RCC 7860 (cell line): ENCODE measurements at regions not wholly inside any gene's neighbourhood (a gene's known extent, or its start where the extent isn't known, plus 50 kb on each side); places are given as distances from the start of the nearest gene placed in this dataset.
"Not testable (repeated sequence)": the region's sequence is repeated elsewhere in the genome, so short reads cannot be mapped to it uniquely, and the experiment has no call there.

ENCODE experiments used
- DNase-seq: peaks from one replicate; pipeline ENCODE4 v3.0.0-alpha.2; 2015; ENCODE audit warnings: low spot score
- FAIRE-seq: peaks from 2 replicates; lab custom pipeline; 2012; peaks lifted over from hg19 to GRCh38; lab: Jason Lieb, UNC

DNA sequence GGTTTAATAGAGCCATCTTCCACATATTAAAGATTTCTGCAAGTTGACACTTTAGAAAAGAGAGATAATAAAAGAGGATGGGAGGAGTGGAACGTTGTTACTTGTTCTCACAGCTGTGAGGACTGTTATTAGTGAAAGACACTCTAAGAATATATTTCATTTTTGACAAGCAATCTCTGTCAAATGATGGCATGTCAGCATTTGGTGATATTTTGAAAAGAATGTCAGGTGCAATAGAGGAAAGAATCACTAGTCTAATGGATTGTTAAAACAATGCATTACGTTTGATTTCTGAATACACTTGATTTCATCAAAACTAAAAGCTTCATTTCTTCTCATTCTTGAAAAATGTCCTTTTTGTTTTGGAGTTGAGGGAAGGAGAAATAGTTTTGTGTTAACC lies 853.4 kb downstream of the PLA2G4A start:
- FAIRE-seq = no peak

DNA sequence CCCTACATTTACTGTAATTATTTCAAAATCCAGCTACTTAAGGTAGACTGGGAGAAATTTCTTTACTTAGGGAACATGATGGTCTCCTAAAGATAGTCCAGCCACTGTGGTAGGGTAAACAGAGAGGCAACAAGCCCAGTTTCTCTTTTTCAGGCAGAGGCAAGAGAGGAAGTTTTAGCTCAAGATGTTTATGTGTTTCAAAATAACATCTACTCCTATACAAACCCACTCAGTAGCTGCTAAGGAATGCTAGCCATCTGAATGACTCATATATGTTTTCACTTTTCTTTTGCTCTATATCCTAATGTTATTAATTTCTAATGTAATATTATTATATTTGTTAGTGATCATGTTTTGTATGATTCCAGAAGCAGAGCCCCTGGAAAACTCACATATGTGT lies 856.6 kb downstream of the PLA2G4A start:
- no peak for DNase-seq
- FAIRE-seq = no peak

More for the DNA sequence above, 853.4 kb downstream of the PLA2G4A start:
- DNase-seq = no peak

DNA sequence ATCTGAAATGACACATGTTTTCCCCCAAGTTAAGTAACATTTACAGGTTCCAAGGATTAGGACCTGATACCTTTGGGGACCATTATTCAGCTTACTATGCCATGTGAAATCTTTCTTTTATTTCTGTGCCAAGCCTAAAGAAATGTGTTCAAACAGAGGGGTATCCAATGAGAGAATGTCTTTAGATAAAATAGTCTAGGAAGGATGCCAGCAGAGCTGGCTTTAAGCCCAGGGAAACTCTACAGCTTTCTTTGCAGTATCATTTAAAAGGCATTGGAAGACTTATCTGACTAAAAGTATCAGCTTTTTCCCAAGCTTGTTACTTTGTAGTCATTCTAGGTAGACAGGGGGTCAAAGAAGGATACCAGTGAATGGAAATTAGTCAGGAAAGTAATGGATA lies 860.4 kb downstream of the PLA2G4A start:
- FAIRE-seq (no peak), DNase-seq (no peak)

DNA sequence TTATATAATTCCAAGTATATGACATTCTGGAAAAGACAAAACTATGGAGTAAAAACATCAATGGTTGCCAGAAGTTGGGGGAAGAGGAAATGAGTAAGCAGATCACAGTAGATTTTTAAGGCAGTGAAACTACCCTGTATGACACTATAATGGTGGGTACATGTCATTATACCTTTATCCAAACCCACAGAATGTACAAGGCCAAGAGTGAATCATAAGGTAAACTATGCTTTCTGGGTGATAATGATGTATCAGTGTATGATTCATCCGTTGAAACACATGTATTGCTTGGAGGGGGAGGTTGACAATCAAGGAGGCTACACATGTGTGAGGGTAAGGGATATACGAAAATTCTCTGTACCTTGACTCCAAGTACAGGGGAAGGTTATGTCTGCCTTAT lies 862.7 kb downstream of the PLA2G4A start:
- peak; percentile 97 for FAIRE-seq
- peak; percentile 95 for DNase-seq

DNA sequence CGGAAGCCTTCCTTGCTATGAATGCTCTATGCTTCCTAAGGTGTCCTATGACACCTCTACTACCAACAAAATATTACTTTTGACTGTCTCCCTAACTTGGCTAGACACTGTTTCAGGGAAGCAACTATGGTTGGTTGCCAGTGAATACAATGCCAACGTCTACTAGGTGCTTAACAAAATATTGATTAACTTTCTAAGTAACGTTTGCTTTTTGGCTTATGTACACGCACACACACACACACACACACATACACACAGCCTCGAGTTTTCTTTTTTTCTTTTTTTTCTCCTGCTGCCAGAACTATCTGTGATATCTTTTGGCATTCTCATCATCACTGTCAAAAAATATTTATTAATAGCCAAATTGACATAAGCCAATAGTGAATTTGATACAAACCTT lies 864.0 kb downstream of the PLA2G4A start:
- no peak for FAIRE-seq
- DNase-seq = no peak

DNA sequence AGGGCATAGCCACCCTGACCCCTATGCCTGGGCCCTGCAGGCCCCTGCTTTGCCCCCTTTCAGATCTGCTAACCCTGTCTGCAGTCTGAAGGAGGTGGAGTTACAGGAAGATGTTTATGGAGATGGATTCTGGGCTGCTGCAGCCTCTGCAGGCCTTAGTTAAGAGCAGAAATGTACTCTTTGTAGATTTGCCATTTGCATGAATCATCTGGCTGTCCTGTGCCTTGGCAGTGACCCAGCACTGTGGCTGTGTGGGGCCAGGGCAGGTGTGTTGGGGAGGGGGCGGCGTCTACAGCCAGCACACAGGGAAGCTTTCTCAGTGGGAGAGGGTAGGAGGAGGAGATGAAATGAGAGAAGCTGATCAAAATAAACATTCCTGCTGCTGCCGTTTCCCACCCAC lies 867.3 kb downstream of the PLA2G4A start:
- DNase-seq (peak; percentile 11), FAIRE-seq (no peak)

DNA sequence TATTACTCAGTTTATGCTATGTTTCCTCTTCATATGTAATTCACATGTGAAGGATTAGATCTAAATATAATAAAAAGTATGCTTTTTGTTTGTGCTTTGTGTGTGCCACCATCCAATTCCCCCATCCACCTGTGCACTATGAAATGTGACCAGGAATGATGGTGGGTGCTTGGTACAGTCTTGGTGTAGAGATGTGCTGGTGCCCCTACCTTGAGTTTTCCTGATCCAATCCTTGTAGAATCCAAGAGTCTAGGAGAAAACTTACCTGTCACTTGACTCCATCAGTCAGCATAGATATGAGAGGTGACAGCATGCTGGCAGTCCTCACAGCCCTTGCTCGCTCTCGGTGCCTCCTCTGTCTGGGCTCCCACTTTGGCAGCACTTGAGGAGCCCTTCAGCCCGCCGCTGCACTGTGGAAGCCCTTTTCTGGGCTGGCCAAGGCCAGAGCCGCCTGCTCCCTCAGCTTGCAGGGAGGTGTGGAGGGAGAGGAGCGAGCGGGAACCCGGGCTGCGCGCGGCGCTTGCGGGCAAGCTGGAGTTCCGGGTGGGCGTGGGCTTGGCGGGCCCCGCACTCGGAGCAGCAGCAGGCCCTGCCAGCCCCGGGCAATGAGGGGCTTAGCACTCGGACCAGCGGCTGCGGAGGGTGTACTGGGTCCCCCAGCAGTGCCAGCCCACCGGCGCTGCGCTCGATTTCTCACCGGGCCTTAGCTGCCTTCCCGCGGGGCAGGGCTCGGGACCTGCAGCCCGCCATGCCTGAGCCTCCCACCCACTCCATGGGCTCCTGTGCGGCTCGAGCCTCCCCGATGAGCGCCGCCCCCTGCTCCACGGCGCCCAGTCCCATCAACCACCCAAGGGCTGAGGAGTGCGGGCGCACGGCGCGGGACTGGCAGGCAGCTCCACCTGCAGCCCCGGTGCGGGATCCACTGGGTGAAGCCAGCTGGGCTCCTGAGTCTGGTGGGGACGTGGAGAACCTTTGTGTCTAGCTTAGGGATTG lies 874.7 kb downstream of the PLA2G4A start:
- not testable (repeated sequence) for FAIRE-seq, DNase-seq

DNA sequence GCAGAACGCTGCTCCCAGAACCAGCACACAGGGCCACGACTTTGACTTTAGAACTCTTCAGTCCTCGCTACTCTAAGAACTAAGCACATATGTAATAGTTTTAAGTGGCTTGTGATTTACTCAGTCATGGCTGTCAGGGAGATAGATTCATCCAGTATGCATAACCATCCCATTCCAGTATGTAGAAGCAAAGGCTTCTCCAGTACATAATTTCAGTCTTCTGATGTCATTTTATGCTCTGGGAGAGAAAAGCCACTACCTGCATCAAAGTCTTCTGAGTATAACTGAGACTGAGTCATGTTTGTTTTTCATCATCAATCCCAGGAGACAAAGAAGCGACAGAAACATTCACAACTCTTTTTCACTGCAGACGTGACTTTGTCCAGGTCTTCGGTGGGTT lies 885.7 kb downstream of the PLA2G4A start:
- no peak for FAIRE-seq
- DNase-seq = no peak

DNA sequence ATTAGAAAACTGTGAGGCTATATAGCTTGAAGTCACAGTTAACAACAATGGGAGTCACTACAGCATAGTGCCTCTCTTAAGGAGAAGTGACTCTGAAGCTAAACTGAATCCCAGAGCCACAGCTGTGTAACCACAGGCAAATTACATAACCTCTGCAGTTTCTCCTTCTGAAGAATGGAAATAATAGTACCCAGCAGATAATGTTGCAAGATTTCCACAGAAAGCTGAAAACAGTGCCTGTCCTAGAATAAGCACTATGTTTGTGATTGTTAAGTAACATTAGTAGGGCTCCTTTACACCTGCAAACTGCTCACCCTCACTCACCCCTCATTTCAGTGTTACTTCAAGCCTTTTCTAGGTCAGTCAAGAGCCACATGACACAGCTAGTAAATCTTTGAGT lies 886.7 kb downstream of the PLA2G4A start:
- FAIRE-seq = no peak

DNA sequence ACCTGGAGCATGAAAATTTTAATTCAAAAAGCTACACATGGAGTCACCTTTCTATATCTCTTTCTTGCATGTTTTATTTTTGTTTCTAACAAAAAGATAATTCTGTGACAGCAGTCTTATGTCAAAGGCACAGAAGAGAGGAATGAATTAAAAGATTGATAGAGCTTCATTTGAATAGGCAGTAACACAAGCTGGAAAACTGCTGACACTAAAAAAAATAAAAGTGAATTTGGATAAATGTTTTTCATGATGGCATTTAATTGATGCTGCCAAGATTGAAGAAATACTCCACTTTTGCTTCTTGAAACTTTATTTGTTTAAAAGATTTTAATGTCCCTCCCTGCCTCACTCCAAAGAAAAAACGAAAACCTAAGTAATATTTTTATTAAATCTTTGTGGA lies 887.4 kb downstream of the PLA2G4A start:
- DNase-seq (no peak), FAIRE-seq (no peak)

More for the DNA sequence above, 886.7 kb downstream of the PLA2G4A start:
- DNase-seq = no peak

DNA sequence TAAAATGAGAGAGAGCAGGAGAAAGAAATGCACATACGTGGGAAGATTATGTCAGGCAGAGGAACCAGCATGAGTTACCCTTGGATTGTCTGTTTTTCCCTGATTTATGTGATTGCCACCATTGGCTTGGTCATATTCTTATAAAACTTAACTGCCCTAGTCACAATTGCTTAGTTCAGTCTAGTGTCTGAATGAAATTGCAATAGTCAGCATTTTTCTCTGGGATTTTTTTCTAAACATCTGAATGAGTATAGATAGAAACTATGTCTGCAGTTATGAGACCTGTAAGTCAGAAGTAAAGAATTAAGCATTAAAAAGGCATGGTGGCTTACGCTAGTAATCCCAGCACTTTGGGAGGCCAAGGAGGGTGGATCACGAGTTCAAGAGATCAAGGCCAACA lies 889.8 kb downstream of the PLA2G4A start:
- FAIRE-seq (no peak), DNase-seq (no peak)

DNA sequence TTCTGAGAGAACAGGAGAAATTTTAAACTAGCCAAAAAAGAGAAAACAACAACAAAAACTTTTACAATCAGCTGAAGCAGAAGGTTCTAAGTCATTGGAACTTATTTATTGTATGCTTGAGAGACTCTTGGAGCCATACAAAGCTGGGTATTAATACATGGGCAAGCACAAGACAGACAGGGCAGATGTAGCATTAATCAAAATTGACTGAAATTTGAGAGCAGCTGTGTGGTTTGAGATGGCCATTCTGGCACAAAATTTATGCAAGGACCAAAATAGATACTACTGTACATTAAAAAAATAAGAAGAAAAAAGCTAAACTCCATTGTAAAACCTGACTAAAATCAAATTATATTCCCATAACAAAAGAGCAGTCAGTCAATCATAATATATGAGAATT lies 892.5 kb downstream of the PLA2G4A start:
- no peak for FAIRE-seq
- no peak for DNase-seq

DNA sequence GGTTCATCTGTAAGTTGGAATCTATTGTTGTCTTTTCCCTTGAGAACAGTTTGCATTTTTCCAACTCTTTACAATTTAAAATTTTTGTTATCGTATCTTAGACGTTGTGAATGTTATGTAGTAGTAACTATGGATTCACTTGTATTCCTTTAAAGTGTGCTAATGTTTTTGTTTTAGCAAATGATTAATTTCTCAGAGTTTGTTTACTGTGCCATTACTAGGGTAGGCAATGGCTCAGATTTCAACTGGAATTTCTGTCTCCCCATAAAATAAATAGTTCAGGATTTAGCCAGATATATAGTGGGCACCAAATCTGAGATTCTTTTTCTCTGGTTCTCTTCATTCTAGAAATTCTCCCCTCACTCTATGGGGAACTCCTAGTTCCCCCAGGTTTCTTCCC lies 896.5 kb downstream of the PLA2G4A start:
- FAIRE-seq (no peak), DNase-seq (no peak)

DNA sequence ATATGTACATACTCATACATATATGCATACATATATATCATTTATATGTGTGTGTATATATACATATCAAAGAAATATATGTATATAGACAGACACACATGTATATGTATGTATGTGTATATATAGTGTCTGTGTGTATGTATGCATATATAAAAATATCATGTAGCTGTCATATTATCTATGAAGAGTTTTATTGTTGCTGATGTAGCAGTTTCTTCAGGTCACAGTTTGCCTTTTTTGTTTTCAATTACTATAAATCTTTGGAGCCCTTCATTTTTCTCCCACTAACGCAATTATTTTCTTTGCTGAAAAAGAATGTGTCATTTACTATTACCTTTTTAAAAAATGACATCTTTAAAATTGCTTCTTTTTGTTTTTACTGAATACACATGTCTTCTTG lies 904.5 kb downstream of the PLA2G4A start:
- DNase-seq (peak; percentile 2), FAIRE-seq (no peak)

DNA sequence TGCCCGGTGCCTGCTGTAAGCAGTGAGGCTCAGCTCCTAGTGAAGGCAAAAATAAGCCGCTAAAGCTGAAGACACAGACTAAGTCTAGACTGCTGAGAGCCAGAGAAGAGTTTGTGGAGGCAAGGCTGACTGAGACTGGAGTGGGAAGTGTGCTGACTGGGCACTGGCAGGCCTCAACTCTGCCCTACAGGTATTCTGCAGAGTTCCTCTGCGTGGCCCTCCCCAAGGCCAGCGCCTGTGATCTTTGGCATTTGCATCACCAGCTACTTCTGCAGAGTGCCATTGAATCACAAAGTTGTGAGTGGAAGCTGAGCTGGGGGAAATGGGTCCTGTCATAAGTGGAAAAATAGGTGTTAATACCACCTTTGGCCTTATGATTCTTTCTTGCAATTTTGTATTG lies 905.7 kb downstream of the PLA2G4A start:
- DNase-seq (peak; percentile 1), FAIRE-seq (no peak)

DNA sequence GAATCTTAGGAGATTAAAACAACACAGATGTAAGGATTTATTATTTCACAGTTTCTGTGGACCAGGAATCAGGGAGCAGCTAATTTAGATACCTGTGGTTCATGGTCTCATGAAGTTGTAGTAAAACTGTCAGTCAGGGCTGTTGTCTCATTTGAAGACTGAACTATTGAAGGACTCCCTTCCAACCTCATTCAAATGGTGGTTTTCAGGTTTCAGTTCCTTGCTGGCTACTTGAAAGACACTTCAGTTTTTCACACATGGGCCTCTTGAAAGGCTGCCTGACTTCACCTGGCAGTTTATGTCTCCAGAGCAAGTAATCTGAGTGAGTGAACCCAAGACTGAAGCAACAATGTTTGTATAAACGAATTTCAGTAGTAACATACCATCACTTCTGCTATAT lies 915.9 kb downstream of the PLA2G4A start:
- DNase-seq (no peak), FAIRE-seq (no peak)

DNA sequence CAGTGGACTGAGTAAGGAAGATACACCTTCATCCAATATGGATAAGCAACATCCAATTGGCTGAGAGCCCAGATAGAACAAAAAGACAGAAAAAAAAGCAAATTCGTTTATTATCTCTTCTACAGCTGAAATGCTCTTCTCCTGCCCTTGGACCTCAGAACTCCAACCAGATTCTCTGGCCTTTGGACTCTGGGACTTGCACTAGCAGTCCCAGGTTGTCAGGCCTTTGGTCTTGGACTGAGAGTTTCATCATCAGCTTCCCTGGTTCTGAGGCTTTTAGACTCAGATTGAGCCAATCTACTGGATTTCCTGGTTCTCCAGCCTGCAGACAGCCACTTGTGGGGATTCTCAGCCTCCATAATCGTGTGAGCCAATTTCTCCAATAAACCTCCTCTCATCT lies 926.8 kb downstream of the PLA2G4A start:
- FAIRE-seq (no peak), DNase-seq (no peak)

DNA sequence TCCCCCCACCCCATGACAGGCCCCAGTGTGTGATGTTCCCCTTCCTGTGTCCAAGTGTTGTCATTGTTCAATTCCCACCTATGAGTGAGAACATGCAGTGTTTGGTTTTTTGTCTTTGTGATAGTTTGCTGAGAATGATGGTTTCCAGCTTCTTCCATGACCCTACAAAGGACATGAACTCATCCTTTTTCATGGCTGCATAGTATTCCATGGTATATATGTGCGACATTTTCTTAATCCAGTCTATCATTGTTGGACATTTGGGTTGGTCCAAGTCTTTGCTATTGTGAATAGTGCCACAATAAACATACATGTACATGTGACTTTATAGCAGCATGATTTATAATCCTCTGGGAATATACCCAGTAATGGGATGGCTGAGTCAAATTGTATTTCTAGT lies 927.9 kb downstream of the PLA2G4A start:
- not testable (repeated sequence) for FAIRE-seq, DNase-seq

DNA sequence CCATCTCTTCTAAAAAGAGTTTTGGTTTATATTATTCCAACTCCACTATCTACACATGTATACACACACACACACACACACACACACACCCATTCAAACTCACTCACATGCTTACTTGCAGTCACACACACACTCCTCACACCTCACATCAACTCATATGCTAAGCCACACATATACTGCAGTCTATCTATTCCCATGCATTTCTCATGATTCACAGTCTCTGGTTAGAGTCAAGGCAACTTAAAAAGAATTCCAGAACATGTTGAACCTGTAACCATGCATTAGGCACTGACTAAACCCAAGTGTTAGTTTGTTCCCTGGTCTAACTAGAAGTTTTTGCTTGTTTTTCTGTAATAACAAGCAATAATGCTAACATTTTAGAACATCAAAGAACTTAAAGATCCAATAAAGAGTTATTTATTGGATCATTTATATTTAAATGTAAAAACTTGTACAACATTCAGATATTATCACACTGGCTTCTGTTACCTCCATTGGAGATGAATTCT lies 931.1 kb downstream of the PLA2G4A start:
- peak; percentile 3 for DNase-seq
- no peak for FAIRE-seq

DNA sequence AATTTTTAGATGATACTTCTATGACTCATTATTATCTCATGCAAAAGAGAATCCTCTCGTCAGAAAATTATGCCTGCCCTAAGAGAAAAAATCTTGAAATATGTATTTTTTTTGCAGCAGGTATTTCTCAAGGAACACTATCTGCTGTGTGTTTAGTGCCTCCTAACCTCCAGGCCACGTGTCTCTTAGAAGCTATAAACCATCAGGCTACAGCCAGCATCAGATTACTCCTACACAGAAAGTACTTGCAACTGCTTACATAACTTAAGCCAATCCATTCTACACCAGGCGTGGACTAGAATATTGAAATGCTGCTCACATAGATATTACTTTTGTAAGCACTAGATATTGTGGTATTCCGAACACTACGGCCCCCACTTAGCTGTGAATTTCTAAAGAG lies 933.4 kb downstream of the PLA2G4A start:
- no peak for FAIRE-seq
- DNase-seq = peak; percentile 3

DNA sequence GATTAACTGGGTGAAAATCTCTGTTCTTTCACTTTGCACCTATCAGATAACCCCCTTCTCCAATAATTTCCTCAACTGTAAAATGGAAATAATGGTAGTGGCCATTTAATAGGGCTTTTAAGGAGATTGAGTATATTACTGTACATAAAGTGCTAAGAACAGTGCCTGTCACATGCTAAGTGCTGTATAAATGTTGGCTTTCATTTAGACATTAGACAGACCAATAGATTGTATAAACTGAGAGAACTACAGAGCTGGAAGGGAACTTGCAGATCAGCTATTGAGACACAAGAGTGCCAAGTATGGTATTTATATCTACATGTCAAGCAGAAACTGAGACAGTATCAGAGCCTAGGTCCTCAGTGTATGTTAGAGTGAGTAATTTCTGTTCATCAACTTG lies 934.7 kb downstream of the PLA2G4A start:
- FAIRE-seq (no peak), DNase-seq (peak; percentile 2)

DNA sequence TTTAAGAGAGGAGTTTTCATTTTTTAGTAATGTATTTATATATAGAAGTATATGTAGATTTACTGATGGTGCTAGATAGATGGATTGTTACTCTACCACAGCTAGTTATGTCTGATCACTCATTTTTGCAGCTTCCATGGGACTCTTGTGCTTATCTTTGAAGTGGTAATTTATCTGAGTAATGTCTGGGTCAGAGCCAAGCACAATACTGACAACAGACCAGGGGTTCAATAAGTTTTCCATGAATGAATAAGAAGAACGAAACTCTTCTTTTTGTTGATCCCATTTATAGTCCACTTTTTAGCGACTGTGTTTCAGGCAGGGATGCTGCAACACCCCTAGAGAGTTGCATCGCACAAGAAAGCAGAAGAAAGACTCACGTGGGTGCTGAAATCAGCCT lies 935.2 kb downstream of the PLA2G4A start:
- DNase-seq = peak; percentile 3
- FAIRE-seq = no peak
